GM23338 (cell line): ENCODE measurements at regions not wholly inside any gene's neighbourhood (a gene's known extent, or its start where the extent isn't known, plus 50 kb on each side); places are given as distances from the start of the nearest gene placed in this dataset.

Experiments
- CREB1 ChIP-seq: fragments of 250-450 bp; sonication (Bioruptor Pico); IDR thresholded peaks from 2 replicates; pipeline ENCODE4 v1.5.0; 2020; ENCODE audit warnings: low read depth, mild to moderate bottlenecking, moderate library complexity
- CTCF ChIP-seq, 2 experiments: fragments of 200-600 bp in 1 of 2; sonication (generic) in 1 of 2; conservative IDR thresholded peaks; 2 replicates each; pipeline versions ENCODE4 v1.5.1 to v1.6.1; 2016 to 2017; ENCODE audit warnings: antibody characterized with exemption in 2 of 2, low read depth in 2 of 2, mild to moderate bottlenecking in 2 of 2, moderate library complexity in 1 of 2
- EZH2 ChIP-seq: fragments of 200-600 bp; sonication (generic); IDR thresholded peaks from one replicate; pipeline ENCODE4 v1.8.0; 2017; ENCODE audit warnings: antibody characterized with exemption, mild to moderate bottlenecking, low read depth; ENCODE audit not compliant: unreplicated experiment
- JUNB ChIP-seq: IDR thresholded peaks from one replicate; pipeline ENCODE4 v1.6.1; 2016; ENCODE audit warnings: antibody characterized with exemption; ENCODE audit not compliant: unreplicated experiment
- POLR2AphosphoS5 ChIP-seq: IDR thresholded peaks from 2 replicates; pipeline ENCODE4 v1.6.1; 2016; ENCODE audit warnings: antibody characterized with exemption, low read depth
- REST ChIP-seq: IDR thresholded peaks from one replicate; pipeline ENCODE4 v1.6.1; 2018; ENCODE audit warnings: antibody characterized with exemption; ENCODE audit not compliant: unreplicated experiment

GRCh38 chr20:24131281-24131680 lies 142.7 kb upstream of the GGTLC1 start:
- TF ChIP-seq CTCF (conservative IDR thresholded peaks at IDR 0.05; ENCODE audit: low read depth in 2 of 2) (no peak), EZH2 (no peak), REST (no peak), POLR2AphosphoS5 (no peak), CREB1 (no peak), JUNB (no peak)
